ENCODE measurements at regions not wholly inside any gene's neighbourhood (a gene's known extent, or its start where the extent isn't known, plus 50 kb on each side); places are given as distances from the start of the nearest gene placed in this dataset.

GRCh38 chr11:69395287-69395686, 86.2 kb upstream of the LINC01488 start:
- TF ChIP-seq CTBP1 (IDR thresholded peaks at IDR 0.05; ENCODE audit: borderline replicate concordance) (no peak), ELF4 (IDR thresholded peaks at IDR 0.05) (no peak), ARNT (IDR thresholded peaks at IDR 0.05) (no peak), NFRKB (IDR thresholded peaks at IDR 0.05) (no peak), BHLHE40 (IDR thresholded peaks at IDR 0.05; ENCODE audit: borderline replicate concordance) (no peak), L3MBTL2 (conservative IDR thresholded peaks at IDR 0.05) (no peak), FOXA1 (IDR thresholded peaks at IDR 0.05) (no peak), SP1 (IDR thresholded peaks at IDR 0.05) (no peak), FOXK2 (IDR thresholded peaks at IDR 0.05) (no peak)
